ENCODE measurements at regions not wholly inside any gene's neighbourhood (a gene's known extent, or its start where the extent isn't known, plus 50 kb on each side); places are given as distances from the start of the nearest gene placed in this dataset.

DNA sequence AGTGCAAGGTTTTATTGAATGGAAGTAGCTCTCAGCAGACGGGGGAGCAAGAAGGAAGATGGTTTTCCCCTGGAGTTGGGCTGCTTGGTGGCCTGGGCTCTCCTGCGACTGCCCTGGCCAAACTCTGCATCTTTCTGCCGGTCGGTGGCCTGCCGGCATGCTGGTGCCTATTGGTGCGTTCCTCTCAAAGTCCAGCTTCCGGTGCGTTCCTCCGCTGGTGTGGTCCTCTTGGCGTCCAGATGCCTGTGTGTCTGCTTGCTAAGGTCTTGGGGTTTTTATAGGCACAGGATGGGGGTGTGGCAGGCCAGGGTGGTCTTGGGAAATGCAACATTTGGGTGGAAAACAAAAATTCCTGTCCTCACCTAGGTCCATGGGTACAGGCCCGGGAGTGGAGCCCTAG, 567.4 kb upstream of the CNTN5 start:
- TF ChIP-seq, protein P1, sequence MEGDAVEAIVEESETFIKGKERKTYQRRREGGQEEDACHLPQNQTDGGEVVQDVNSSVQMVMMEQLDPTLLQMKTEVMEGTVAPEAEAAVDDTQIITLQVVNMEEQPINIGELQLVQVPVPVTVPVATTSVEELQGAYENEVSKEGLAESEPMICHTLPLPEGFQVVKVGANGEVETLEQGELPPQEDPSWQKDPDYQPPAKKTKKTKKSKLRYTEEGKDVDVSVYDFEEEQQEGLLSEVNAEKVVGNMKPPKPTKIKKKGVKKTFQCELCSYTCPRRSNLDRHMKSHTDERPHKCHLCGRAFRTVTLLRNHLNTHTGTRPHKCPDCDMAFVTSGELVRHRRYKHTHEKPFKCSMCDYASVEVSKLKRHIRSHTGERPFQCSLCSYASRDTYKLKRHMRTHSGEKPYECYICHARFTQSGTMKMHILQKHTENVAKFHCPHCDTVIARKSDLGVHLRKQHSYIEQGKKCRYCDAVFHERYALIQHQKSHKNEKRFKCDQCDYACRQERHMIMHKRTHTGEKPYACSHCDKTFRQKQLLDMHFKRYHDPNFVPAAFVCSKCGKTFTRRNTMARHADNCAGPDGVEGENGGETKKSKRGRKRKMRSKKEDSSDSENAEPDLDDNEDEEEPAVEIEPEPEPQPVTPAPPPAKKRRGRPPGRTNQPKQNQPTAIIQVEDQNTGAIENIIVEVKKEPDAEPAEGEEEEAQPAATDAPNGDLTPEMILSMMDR (IDR thresholded peaks at IDR 0.05) = no peak
- TF ChIP-seq TP53 (CRISPR knock-in tag; IDR thresholded peaks at IDR 0.05) (no peak), CHD2 (IDR thresholded peaks at IDR 0.05; ENCODE audit: low read length, partially characterized antibody) (no peak), EHMT2 (IDR thresholded peaks at IDR 0.05; ENCODE audit: low read depth) (no peak), CBX8 (IDR thresholded peaks at IDR 0.05) (no peak), MAZ (IDR thresholded peaks at IDR 0.05; ENCODE audit: borderline replicate concordance, low read depth, low read length) (no peak), HOXB5 (CRISPR knock-in tag; IDR thresholded peaks at IDR 0.05) (no peak), MYC (IDR thresholded peaks at IDR 0.05; ENCODE audit: borderline replicate concordance, low read length) (no peak)

Data from A549 (cell line).